GM19452 (cell line): ENCODE measurements at regions not wholly inside any gene's neighbourhood (a gene's known extent, or its start where the extent isn't known, plus 50 kb on each side); places are given as distances from the start of the nearest gene placed in this dataset.

Experiments
- ATAC-seq: cut with Tn5 transposase; IDR thresholded peaks from one replicate; pipeline ENCODE4 v1.9.1; 2021; ENCODE audit not compliant: unreplicated experiment

- no peak for ATAC-seq
These were observed 541.0 kb downstream of the FGF9 start for GRCh38 chr13:22211876-22212275.

GRCh38 chr13:22212576-22212975 is 541.7 kb downstream of the FGF9 start:
- ATAC-seq = no peak

- ATAC-seq = no peak
These were observed 543.3 kb downstream of the FGF9 start for GRCh38 chr13:22214184-22214583.

GRCh38 chr13:22218797-22219196 is 547.9 kb downstream of the FGF9 start:
- ATAC-seq = no peak

GRCh38 chr13:22219709-22220108 is 548.8 kb downstream of the FGF9 start:
- ATAC-seq = no peak

- ATAC-seq = no peak
These were observed 549.6 kb downstream of the FGF9 start for GRCh38 chr13:22220151-22221135.

GRCh38 chr13:22223411-22223810 is 552.5 kb downstream of the FGF9 start:
- no peak for ATAC-seq

GRCh38 chr13:22226086-22226485 is 555.2 kb downstream of the FGF9 start:
- ATAC-seq = no peak

- ATAC-seq = no peak
These were observed 557.0 kb downstream of the FGF9 start for GRCh38 chr13:22227895-22228294.

- no peak for ATAC-seq
These were observed 559.0 kb downstream of the FGF9 start for GRCh38 chr13:22229916-22230315.

GRCh38 chr13:22232186-22232585 is 561.3 kb downstream of the FGF9 start:
- ATAC-seq = no peak

- ATAC-seq = no peak
These were observed 564.5 kb downstream of the FGF9 start for GRCh38 chr13:22235285-22235949.

- ATAC-seq = no peak
These were observed 565.0 kb downstream of the FGF9 start for GRCh38 chr13:22235950-22236290.

- ATAC-seq = no peak
These were observed 567.4 kb downstream of the FGF9 start for GRCh38 chr13:22238269-22238668.

- ATAC-seq = no peak
These were observed 569.8 kb downstream of the FGF9 start for GRCh38 chr13:22240716-22241115.

- ATAC-seq = no peak
These were observed 572.7 kb downstream of the FGF9 start for GRCh38 chr13:22243469-22244163.

GRCh38 chr13:22252281-22252830 is 581.5 kb downstream of the FGF9 start:
- no peak for ATAC-seq

GRCh38 chr13:22253107-22253506 is 582.2 kb downstream of the FGF9 start:
- ATAC-seq = no peak

- ATAC-seq = no peak
These were observed 585.3 kb downstream of the FGF9 start for GRCh38 chr13:22256111-22256639.

GRCh38 chr13:22262001-22262885 is 591.4 kb downstream of the FGF9 start:
- ATAC-seq = no peak
